ENCODE measurements at regions not wholly inside any gene's neighbourhood (a gene's known extent, or its start where the extent isn't known, plus 50 kb on each side); places are given as distances from the start of the nearest gene placed in this dataset.

DNA sequence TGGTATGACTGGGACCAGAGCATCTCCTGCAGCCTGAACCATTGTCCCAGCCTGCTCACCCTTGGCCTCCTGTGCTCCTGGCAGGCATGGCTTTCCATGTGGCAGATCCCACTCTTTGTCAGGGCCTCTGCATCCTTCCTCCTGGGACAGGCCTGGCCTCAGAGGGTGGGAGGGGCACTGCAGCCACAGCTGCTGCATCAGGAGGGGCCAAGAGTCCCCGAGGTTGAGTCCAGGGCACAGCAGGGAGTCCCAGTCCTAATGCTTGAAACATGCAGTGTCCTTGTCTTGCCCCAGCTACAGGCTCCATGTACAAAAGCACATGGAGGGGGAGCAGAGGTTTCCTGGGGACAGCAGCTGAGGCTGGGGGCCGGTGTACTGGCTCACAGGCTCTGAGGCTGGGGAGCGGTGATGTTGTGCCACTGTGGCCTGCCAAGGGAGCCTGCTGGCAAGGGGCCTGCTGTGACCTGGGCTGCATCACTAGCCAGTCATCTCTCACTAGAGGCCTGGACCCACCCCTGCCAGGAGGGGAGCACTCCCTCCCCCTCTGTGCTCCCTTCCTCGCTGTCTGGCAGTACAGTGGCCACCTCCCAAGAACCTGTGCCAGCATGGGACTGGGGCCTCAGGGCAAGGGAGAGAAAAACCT, 144.8 kb downstream of the ZNF248 start:
- TF ChIP-seq, protein P1, sequence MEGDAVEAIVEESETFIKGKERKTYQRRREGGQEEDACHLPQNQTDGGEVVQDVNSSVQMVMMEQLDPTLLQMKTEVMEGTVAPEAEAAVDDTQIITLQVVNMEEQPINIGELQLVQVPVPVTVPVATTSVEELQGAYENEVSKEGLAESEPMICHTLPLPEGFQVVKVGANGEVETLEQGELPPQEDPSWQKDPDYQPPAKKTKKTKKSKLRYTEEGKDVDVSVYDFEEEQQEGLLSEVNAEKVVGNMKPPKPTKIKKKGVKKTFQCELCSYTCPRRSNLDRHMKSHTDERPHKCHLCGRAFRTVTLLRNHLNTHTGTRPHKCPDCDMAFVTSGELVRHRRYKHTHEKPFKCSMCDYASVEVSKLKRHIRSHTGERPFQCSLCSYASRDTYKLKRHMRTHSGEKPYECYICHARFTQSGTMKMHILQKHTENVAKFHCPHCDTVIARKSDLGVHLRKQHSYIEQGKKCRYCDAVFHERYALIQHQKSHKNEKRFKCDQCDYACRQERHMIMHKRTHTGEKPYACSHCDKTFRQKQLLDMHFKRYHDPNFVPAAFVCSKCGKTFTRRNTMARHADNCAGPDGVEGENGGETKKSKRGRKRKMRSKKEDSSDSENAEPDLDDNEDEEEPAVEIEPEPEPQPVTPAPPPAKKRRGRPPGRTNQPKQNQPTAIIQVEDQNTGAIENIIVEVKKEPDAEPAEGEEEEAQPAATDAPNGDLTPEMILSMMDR (conservative IDR thresholded peaks at IDR 0.05 in 1 of 2, IDR thresholded peaks at IDR 0.05 in 1 of 2; ENCODE audit: extremely low read depth in 1 of 2, insufficient read depth in 1 of 2, low read depth in 1 of 2, low read length in 2 of 2): no peak
- TF ChIP-seq EZH2 (IDR thresholded peaks at IDR 0.05; ENCODE audit: borderline replicate concordance, low read length): no peak
